ENCODE measurements at regions not wholly inside any gene's neighbourhood (a gene's known extent, or its start where the extent isn't known, plus 50 kb on each side); places are given as distances from the start of the nearest gene placed in this dataset.

GRCh38 chr2:217629347-217629746 is 373.4 kb downstream of the TNS1 start:
- no peak for TF ChIP-seq CTCF (IDR thresholded peaks at IDR 0.05)
- peak; percentile 64 for DNase-seq (ENCODE audit: low spot score)
- Histone ChIP-seq H3K4me3 (no peak overlapping the region), H3K27ac (no peak overlapping the region)

- Histone ChIP-seq H3K4me3 (no peak overlapping the region), H3K27ac (no peak overlapping the region)
- TF ChIP-seq CTCF (IDR thresholded peaks at IDR 0.05), result no peak
- peak; percentile 16 for DNase-seq (ENCODE audit: low spot score)
Measured at GRCh38 chr2:217628061-217628460, 374.7 kb downstream of the TNS1 start.

- TF ChIP-seq CTCF (IDR thresholded peaks at IDR 0.05), result no peak
- Histone ChIP-seq H3K4me3 (no peak overlapping the region), H3K27ac (no peak overlapping the region)
- DNase-seq (ENCODE audit: low spot score), result peak; percentile 24
Measured at GRCh38 chr2:217626926-217627325, 375.9 kb downstream of the TNS1 start.

- TF ChIP-seq CTCF (IDR thresholded peaks at IDR 0.05), result no peak
- Histone ChIP-seq H3K27ac (no peak overlapping the region), H3K4me3 (no peak overlapping the region)
- peak; percentile 9 for DNase-seq (ENCODE audit: low spot score)
Measured at GRCh38 chr2:217625557-217626169, 377.1 kb downstream of the TNS1 start.

- Histone ChIP-seq H3K27ac (no peak overlapping the region), H3K4me3 (no peak overlapping the region)
- no peak for TF ChIP-seq CTCF (IDR thresholded peaks at IDR 0.05)
- no peak for DNase-seq (ENCODE audit: low spot score)
Measured at GRCh38 chr2:217623281-217623912, 379.4 kb downstream of the TNS1 start.

GRCh38 chr2:217622205-217623060 is 380.4 kb downstream of the TNS1 start:
- Histone ChIP-seq H3K4me3 (no peak overlapping the region), H3K27ac (no peak overlapping the region)
- no peak for TF ChIP-seq CTCF (IDR thresholded peaks at IDR 0.05)
- peak; percentile 19 for DNase-seq (ENCODE audit: low spot score)

Data from coronary artery (tissue), 2 donors.